ENCODE measurements at regions not wholly inside any gene's neighbourhood (a gene's known extent, or its start where the extent isn't known, plus 50 kb on each side); places are given as distances from the start of the nearest gene placed in this dataset.

- TF ChIP-seq CTCF (IDR thresholded peaks at IDR 0.05; ENCODE audit: borderline replicate concordance, extremely low read depth, low read length, poor library complexity, severe bottlenecking) = no peak
- TF ChIP-seq EZH2 (IDR thresholded peaks at IDR 0.05; ENCODE audit: borderline replicate concordance, low read depth, low read length, severe bottlenecking) = no peak
- no peaks in the 10 kb centered on the region for H3K9me3 ChIP-seq (ENCODE audit: insufficient read depth, low read length, severe bottlenecking)
- no peaks in the 10 kb centered on the region for H3K79me2 ChIP-seq (ENCODE audit: insufficient read depth, low read length)
- no peak overlapping the region for H2AFZ ChIP-seq (ENCODE audit: low read depth, low read length)
- no peak overlapping the region for H3K27ac ChIP-seq (ENCODE audit: low read length)
- no peaks in the 10 kb centered on the region for H3K36me3 ChIP-seq (ENCODE audit: insufficient read depth, low read length)
- ATAC-seq (ENCODE audit: insufficient read depth, low read depth) = no peak
- no peaks in the 10 kb centered on the region for H3K27me3 ChIP-seq (ENCODE audit: insufficient read depth, low read length, poor library complexity)
- no peak for DNase-seq
- H4K20me1 ChIP-seq (ENCODE audit: insufficient read depth, low read length) = no peaks in the 10 kb centered on the region
- no peak overlapping the region for H3K9ac ChIP-seq (ENCODE audit: low read depth, low read length)
- H3K4me3 ChIP-seq (ENCODE audit: low read depth in 1 of 2, low read length in 2 of 2) = no peak overlapping the region
- no peaks in the 10 kb centered on the region for H3K4me1 ChIP-seq (ENCODE audit: insufficient read depth, low read length)
- no peak overlapping the region for H3K4me2 ChIP-seq (ENCODE audit: insufficient read depth, low read length)
Measured at GRCh38 chr13:44762911-44763310, 186.8 kb upstream of the TSC22D1 start.

GRCh38 chr13:44760434-44760833 lies 184.3 kb upstream of the TSC22D1 start:
- no peak overlapping the region for H3K27ac ChIP-seq (ENCODE audit: low read length)
- no peak overlapping the region for H3K4me3 ChIP-seq (ENCODE audit: low read depth in 1 of 2, low read length in 2 of 2)

GRCh38 chr13:44759384-44760360 lies 183.5 kb upstream of the TSC22D1 start:
- H3K4me1 ChIP-seq (ENCODE audit: insufficient read depth, low read length) = no peaks in the 10 kb centered on the region
- no peaks in the 10 kb centered on the region for H3K36me3 ChIP-seq (ENCODE audit: insufficient read depth, low read length)
- ATAC-seq (ENCODE audit: insufficient read depth, low read depth) = no peak
- H3K27me3 ChIP-seq (ENCODE audit: insufficient read depth, low read length, poor library complexity) = no peaks in the 10 kb centered on the region
- DNase-seq = no peak
- H2AFZ ChIP-seq (ENCODE audit: low read depth, low read length) = no peak overlapping the region
- no peaks in the 10 kb centered on the region for H3K9me3 ChIP-seq (ENCODE audit: insufficient read depth, low read length, severe bottlenecking)
- H3K9ac ChIP-seq (ENCODE audit: low read depth, low read length) = no peak overlapping the region
- H3K79me2 ChIP-seq (ENCODE audit: insufficient read depth, low read length) = no peaks in the 10 kb centered on the region
- TF ChIP-seq CTCF (IDR thresholded peaks at IDR 0.05; ENCODE audit: borderline replicate concordance, extremely low read depth, low read length, poor library complexity, severe bottlenecking) (no peak), EZH2 (IDR thresholded peaks at IDR 0.05; ENCODE audit: borderline replicate concordance, low read depth, low read length, severe bottlenecking) (no peak)
- H3K4me2 ChIP-seq (ENCODE audit: insufficient read depth, low read length) = no peak overlapping the region
- no peak overlapping the region for H3K4me3 ChIP-seq (ENCODE audit: low read depth in 1 of 2, low read length in 2 of 2)
- H4K20me1 ChIP-seq (ENCODE audit: insufficient read depth, low read length) = no peaks in the 10 kb centered on the region
- no peak overlapping the region for H3K27ac ChIP-seq (ENCODE audit: low read length)

More at GRCh38 chr13:44760434-44760833, 184.3 kb upstream of the TSC22D1 start:
- ATAC-seq (ENCODE audit: insufficient read depth, low read depth) (no peak), DNase-seq (no peak)
- Histone ChIP-seq H3K9ac (ENCODE audit: low read depth, low read length) (no peak overlapping the region), H3K27me3 (ENCODE audit: insufficient read depth, low read length, poor library complexity) (no peaks in the 10 kb centered on the region), H3K4me1 (ENCODE audit: insufficient read depth, low read length) (no peaks in the 10 kb centered on the region), H2AFZ (ENCODE audit: low read depth, low read length) (no peak overlapping the region), H3K4me2 (ENCODE audit: insufficient read depth, low read length) (no peak overlapping the region), H3K79me2 (ENCODE audit: insufficient read depth, low read length) (no peaks in the 10 kb centered on the region), H3K9me3 (ENCODE audit: insufficient read depth, low read length, severe bottlenecking) (no peaks in the 10 kb centered on the region), H3K36me3 (ENCODE audit: insufficient read depth, low read length) (no peaks in the 10 kb centered on the region), H4K20me1 (ENCODE audit: insufficient read depth, low read length) (no peaks in the 10 kb centered on the region)
- TF ChIP-seq CTCF (IDR thresholded peaks at IDR 0.05; ENCODE audit: borderline replicate concordance, extremely low read depth, low read length, poor library complexity, severe bottlenecking) (no peak), EZH2 (IDR thresholded peaks at IDR 0.05; ENCODE audit: borderline replicate concordance, low read depth, low read length, severe bottlenecking) (no peak)
